Cardiac muscle cell (in vitro differentiated cells and primary cell): ENCODE measurements at regions not wholly inside any gene's neighbourhood (a gene's known extent, or its start where the extent isn't known, plus 50 kb on each side); places are given as distances from the start of the nearest gene placed in this dataset.

Experiments used
- DNase-seq, 2 donors: peaks; one replicate each; pipeline versions ENCODE4 v3.0.0 to v3.0.0-alpha.2; 2010 to 2017; ENCODE audit warnings: low read depth in 1 of 2, low spot score in 1 of 2
- H3K27ac ChIP-seq: fragments of 200-600 bp; sonication (generic); 2 replicates; pipeline ENCODE4 v1.5.1; 2016
- H3K27me3 ChIP-seq: fragments of 200-600 bp; sonication (generic); 2 replicates; pipeline ENCODE4 v1.6.0; 2016; ENCODE audit warnings: control low read depth
- H3K36me3 ChIP-seq: fragments of 200-600 bp; sonication (generic); 2 replicates; pipeline ENCODE4 v1.5.1; 2016; ENCODE audit warnings: control low read depth
- H3K4me1 ChIP-seq: fragments of 200-600 bp; sonication (generic); 2 replicates; pipeline ENCODE4 v1.8.1; 2017; ENCODE audit warnings: low read depth, mild to moderate bottlenecking, mixed run types
- H3K4me3 ChIP-seq: fragments of 200-600 bp; sonication (generic); 2 replicates; pipeline ENCODE4 v1.5.1; 2016; ENCODE audit warnings: mild to moderate bottlenecking
- H3K9me3 ChIP-seq: fragments of 200-600 bp; sonication (generic); 2 replicates; pipeline ENCODE4 v1.5.1; 2017; ENCODE audit warnings: low read depth, mild to moderate bottlenecking, control low read depth
- TF ChIP-seq, protein P1 (sequence below): IDR thresholded peaks from 2 replicates; pipeline ENCODE4 v1.5.1; 2012; ENCODE audit warnings: low read depth, mild to moderate bottlenecking, low read length

DNA sequence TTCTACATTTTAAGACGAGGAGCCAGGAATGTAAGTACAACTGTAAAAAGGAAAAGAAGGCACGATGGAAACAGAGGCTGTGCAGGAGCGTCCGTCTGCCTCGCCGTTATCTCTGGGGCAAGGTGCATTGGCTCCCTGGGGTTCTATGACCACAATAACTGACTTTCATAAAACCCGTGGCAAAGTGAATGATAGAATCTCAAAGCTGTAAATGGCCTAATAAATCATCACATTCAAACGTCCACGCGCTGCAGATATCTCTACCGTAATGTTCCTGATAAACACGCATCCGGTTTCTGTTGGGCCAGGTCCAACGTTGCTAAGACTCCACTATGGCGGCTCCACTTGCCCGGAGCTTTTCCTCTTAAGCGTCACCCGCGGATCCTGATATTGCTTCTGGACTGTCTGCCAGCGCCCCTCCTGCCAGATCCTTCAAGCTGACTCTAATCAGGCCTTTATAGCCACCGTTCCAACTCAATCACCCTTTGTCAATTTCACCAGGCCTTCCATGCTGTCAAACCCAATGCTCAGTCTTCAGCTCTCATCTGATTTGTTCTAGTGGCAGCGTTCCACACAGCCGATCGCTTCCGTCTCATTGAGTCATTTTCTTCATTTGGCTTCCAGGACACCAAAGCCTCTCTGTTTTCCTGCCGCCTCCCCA lies 265.6 kb upstream of the FOXK1 start:
- Histone ChIP-seq H3K4me3 (no peak overlapping the region), H3K4me1 (no peaks in the 10 kb centered on the region), H3K9me3 (no peaks in the 10 kb centered on the region), H3K27me3 (no peaks in the 10 kb centered on the region), H3K27ac (no peak overlapping the region), H3K36me3 (no peaks in the 10 kb centered on the region)
- DNase-seq: no peak
- TF ChIP-seq, protein P1, sequence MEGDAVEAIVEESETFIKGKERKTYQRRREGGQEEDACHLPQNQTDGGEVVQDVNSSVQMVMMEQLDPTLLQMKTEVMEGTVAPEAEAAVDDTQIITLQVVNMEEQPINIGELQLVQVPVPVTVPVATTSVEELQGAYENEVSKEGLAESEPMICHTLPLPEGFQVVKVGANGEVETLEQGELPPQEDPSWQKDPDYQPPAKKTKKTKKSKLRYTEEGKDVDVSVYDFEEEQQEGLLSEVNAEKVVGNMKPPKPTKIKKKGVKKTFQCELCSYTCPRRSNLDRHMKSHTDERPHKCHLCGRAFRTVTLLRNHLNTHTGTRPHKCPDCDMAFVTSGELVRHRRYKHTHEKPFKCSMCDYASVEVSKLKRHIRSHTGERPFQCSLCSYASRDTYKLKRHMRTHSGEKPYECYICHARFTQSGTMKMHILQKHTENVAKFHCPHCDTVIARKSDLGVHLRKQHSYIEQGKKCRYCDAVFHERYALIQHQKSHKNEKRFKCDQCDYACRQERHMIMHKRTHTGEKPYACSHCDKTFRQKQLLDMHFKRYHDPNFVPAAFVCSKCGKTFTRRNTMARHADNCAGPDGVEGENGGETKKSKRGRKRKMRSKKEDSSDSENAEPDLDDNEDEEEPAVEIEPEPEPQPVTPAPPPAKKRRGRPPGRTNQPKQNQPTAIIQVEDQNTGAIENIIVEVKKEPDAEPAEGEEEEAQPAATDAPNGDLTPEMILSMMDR: no peak

GRCh38 chr7:4428526-4428925 lies 253.6 kb upstream of the FOXK1 start:
- TF ChIP-seq, protein P1: no peak
- no peaks in the 10 kb centered on the region for H3K27me3 ChIP-seq
- no peaks in the 10 kb centered on the region for H3K9me3 ChIP-seq
- no peaks in the 10 kb centered on the region for H3K4me1 ChIP-seq
- no peak for DNase-seq
- H3K36me3 ChIP-seq: no peaks in the 10 kb centered on the region
- no peak overlapping the region for H3K27ac ChIP-seq
- no peak overlapping the region for H3K4me3 ChIP-seq

- DNase-seq: no peak
- H3K4me1 ChIP-seq: no peaks in the 10 kb centered on the region
- no peak overlapping the region for H3K4me3 ChIP-seq
- TF ChIP-seq, protein P1: no peak
- no peaks in the 10 kb centered on the region for H3K9me3 ChIP-seq
- no peaks in the 10 kb centered on the region for H3K27me3 ChIP-seq
- H3K36me3 ChIP-seq: no peaks in the 10 kb centered on the region
- H3K27ac ChIP-seq: no peak overlapping the region
Measured at GRCh38 chr7:4430227-4430626, 251.9 kb upstream of the FOXK1 start.

DNA sequence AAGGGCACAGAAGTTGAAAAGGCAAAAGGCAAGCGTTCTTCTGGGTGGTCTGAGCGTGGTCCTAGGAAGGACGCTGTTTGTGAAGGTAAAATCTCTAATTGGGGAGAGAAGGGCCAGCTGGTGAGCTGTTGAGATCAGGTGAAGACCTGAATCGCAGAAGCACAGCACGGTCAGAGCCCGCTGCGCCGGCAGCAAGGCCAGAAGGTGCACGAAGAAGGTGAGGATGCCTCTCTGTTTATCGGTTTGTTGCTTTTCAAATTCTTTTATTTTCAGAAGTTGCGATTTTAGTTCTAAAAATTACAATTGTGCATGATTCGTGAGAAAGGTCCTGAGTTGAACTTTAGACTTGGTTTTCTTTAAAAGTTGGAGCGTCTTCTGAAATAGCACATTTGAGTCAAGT lies 247.8 kb upstream of the FOXK1 start:
- H3K27me3 ChIP-seq: no peaks in the 10 kb centered on the region
- TF ChIP-seq, protein P1: no peak
- no peaks in the 10 kb centered on the region for H3K9me3 ChIP-seq
- no peaks in the 10 kb centered on the region for H3K4me1 ChIP-seq
- H3K4me3 ChIP-seq: no peak overlapping the region
- no peaks in the 10 kb centered on the region for H3K36me3 ChIP-seq
- no peak for DNase-seq
- no peak overlapping the region for H3K27ac ChIP-seq

GRCh38 chr7:4436361-4436895 lies 245.7 kb upstream of the FOXK1 start:
- H3K27ac ChIP-seq: no peak overlapping the region
- H3K9me3 ChIP-seq: no peaks in the 10 kb centered on the region
- DNase-seq: no peak
- no peaks in the 10 kb centered on the region for H3K4me1 ChIP-seq
- H3K27me3 ChIP-seq: no peaks in the 10 kb centered on the region
- TF ChIP-seq, protein P1: no peak
- no peaks in the 10 kb centered on the region for H3K36me3 ChIP-seq
- H3K4me3 ChIP-seq: no peak overlapping the region
